ENCODE measurements at regions not wholly inside any gene's neighbourhood (a gene's known extent, or its start where the extent isn't known, plus 50 kb on each side); places are given as distances from the start of the nearest gene placed in this dataset.

- H3K36me3 ChIP-seq (replicated peaks in 1 of 2; ENCODE audit: control insufficient read depth in 1 of 2, insufficient read depth in 2 of 2, low read length in 2 of 2): no peaks in the 10 kb centered on the region
- H3K4me3 ChIP-seq (replicated peaks in 1 of 3; ENCODE audit: insufficient read depth in 1 of 3, low read depth in 2 of 3, low read length in 3 of 3): no peak overlapping the region
- no peak overlapping the region for H3K27ac ChIP-seq (ENCODE audit: extremely low read length, insufficient read depth, low read length)
- 2% methylated on average over 3 of the region's 3 CpGs for WGBS (ENCODE audit: low lambda C conversion rate)
- BruUV-seq (replicated peaks): no TSS peak
- FAIRE-seq (no peak), DNase-seq (ENCODE audit: low spot score) (no peak), ATAC-seq (no peak)
- CTCF ChIA-PET (ENCODE audit: low intra/inter-chr PET ratio, low total read pairs): no interaction called here
- no peak overlapping the region for H3K4me2 ChIP-seq (ENCODE audit: low read depth, low read length)
- no peaks in the 10 kb centered on the region for H3K79me2 ChIP-seq (ENCODE audit: insufficient read depth, low read length)
- no peak overlapping the region for H2AFZ ChIP-seq (ENCODE audit: low read length)
- no peak overlapping the region for H3K9ac ChIP-seq (ENCODE audit: insufficient read depth, low read depth, low read length)
- H3K9me3 ChIP-seq (ENCODE audit: low read length): no peaks in the 10 kb centered on the region; the same call in none of the 2 replicates
- TF ChIP-seq HNRNPK (IDR thresholded peaks at IDR 0.05; ENCODE audit: low read depth, low read length, poor library complexity, severe bottlenecking) (no peak), ZNF382 (CRISPR knock-in tag; IDR thresholded peaks at IDR 0.05; ENCODE audit: borderline replicate concordance) (no peak), TEAD2 (CRISPR knock-in tag; IDR thresholded peaks at IDR 0.05) (no peak), ZNF768 (CRISPR knock-in tag; IDR thresholded peaks at IDR 0.05) (no peak), EED (CRISPR knock-in tag; IDR thresholded peaks at IDR 0.05) (no peak), ZNF496 (CRISPR knock-in tag; IDR thresholded peaks at IDR 0.05; ENCODE audit: insufficient replicate concordance) (no peak), CERS6 (CRISPR knock-in tag; IDR thresholded peaks at IDR 0.05) (no peak), KDM2A (CRISPR knock-in tag; IDR thresholded peaks at IDR 0.05; ENCODE audit: borderline replicate concordance, low read depth) (no peak), AGO2 (optimal IDR thresholded peaks at IDR 0.05; ENCODE audit: low read depth, low read length) (no peak), SATB2 (CRISPR knock-in tag; IDR thresholded peaks at IDR 0.05) (no peak), SUZ12 (IDR thresholded peaks at IDR 0.05; ENCODE audit: low read depth, low read length) (no peak), NCOR1 (IDR thresholded peaks at IDR 0.05; ENCODE audit: borderline replicate concordance, low read length) (no peak)
- TF ChIP-seq, protein P1, sequence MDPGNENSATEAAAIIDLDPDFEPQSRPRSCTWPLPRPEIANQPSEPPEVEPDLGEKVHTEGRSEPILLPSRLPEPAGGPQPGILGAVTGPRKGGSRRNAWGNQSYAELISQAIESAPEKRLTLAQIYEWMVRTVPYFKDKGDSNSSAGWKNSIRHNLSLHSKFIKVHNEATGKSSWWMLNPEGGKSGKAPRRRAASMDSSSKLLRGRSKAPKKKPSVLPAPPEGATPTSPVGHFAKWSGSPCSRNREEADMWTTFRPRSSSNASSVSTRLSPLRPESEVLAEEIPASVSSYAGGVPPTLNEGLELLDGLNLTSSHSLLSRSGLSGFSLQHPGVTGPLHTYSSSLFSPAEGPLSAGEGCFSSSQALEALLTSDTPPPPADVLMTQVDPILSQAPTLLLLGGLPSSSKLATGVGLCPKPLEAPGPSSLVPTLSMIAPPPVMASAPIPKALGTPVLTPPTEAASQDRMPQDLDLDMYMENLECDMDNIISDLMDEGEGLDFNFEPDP (CRISPR knock-in tag; conservative IDR thresholded peaks at IDR 0.05): no peak
- TF ChIP-seq, protein P2, sequence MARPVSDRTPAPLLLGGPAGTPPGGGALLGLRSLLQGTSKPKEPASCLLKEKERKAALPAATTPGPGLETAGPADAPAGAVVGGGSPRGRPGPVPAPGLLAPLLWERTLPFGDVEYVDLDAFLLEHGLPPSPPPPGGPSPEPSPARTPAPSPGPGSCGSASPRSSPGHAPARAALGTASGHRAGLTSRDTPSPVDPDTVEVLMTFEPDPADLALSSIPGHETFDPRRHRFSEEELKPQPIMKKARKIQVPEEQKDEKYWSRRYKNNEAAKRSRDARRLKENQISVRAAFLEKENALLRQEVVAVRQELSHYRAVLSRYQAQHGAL (CRISPR knock-in tag; IDR thresholded peaks at IDR 0.05; ENCODE audit: not compliant biosample characterization): no peak
- intact Hi-C loops (cut with micrococcal nuclease; ENCODE audit: unreplicated experiment) (no loop called here), in situ Hi-C loops (cut with HindIII; ENCODE audit: extremely low pct_ligation_motif_present, low pct_unique_long_range_greater_than_20kb) (no loop called here)
- POLR2A ChIA-PET: no interaction called here
- no peaks in the 10 kb centered on the region for H3K4me1 ChIP-seq (ENCODE audit: insufficient read depth, low read length)
- H4K20me1 ChIP-seq (ENCODE audit: insufficient read depth, low read length): no peaks in the 10 kb centered on the region
- no peaks in the 10 kb centered on the region for H3K27me3 ChIP-seq (ENCODE audit: control insufficient read depth in 1 of 2, insufficient read depth in 2 of 2, low read length in 2 of 2)
These were observed 814.6 kb downstream of the SLC4A3 start for GRCh38 chr2:220442012-220442411.
